HepG2 (cell line): ENCODE measurements at regions not wholly inside any gene's neighbourhood (a gene's known extent, or its start where the extent isn't known, plus 50 kb on each side); places are given as distances from the start of the nearest gene placed in this dataset.

Experiments used
- ATAC-seq: fragments of 200-7000 bp; cut with Tn5 transposase; 3 replicates; pipeline ENCODE4 v1.9.1; 2020; ENCODE audit warnings: mild to moderate bottlenecking, moderate library complexity
- BruUV-seq: library from RNA; stranded (reverse); fragments of 400-500 nt; replicated peaks from 2 replicates; lab custom pipeline; 2021; lab: Mats Ljungman, UMichigan
- CTCF ChIA-PET: fragments of 300-600 bp; formaldehyde crosslinking; extraction: SDS; loops from one replicate; lab custom pipeline; 2021; ENCODE audit warnings: low total read pairs, inconsistent platforms, low intra/inter-chr PET ratio; lab: Yijun Ruan, JAX
- POLR2A ChIA-PET: fragments of 350-600 bp; sonication (Branson Sonifier 250); formaldehyde crosslinking; loops from one replicate; lab custom pipeline; 2020; ENCODE audit warnings: antibody characterized with exemption, inconsistent platforms; lab: Yijun Ruan, JAX
- DNase-seq: peaks from one replicate; pipeline ENCODE4 v3.0.0-alpha.2; 2015; ENCODE audit warnings: low spot score
- FAIRE-seq: peaks from 3 replicates; lab custom pipeline; 2011; peaks lifted over from hg19 to GRCh38; lab: Jason Lieb, UNC
- H2AFZ ChIP-seq: one replicate; pipeline ENCODE4 v1.6.1; 2011; ENCODE audit warnings: low read length, inconsistent platforms
- H3K27ac ChIP-seq: fragments of 300-600 bp; 3 replicates; pipeline ENCODE4 v1.8.0; 2011; ENCODE audit warnings: mixed run types, mild to moderate bottlenecking, mixed read lengths, low read length, inconsistent platforms; ENCODE audit not compliant: insufficient read depth; ENCODE audit errors: extremely low read length
- H3K27me3 ChIP-seq, 2 experiments: fragments of 200-600 bp in 1 of 2; 2 replicates in 1 of 2; 3 replicates in 1 of 2; pipeline versions ENCODE4 v1.6.0 to v1.8.0; 2011; ENCODE audit warnings: low read length in 2 of 2, mild to moderate bottlenecking in 2 of 2, moderate library complexity in 2 of 2, inconsistent platforms in 1 of 2; ENCODE audit not compliant: insufficient read depth in 2 of 2, control insufficient read depth in 1 of 2
- H3K36me3 ChIP-seq, 2 experiments: fragments of 200-600 bp in 1 of 2; replicated peaks in 1 of 2; 2 replicates in 1 of 2; 3 replicates in 1 of 2; pipeline versions ENCODE4 v1.5.1 to v1.8.0; 2011; ENCODE audit warnings: low read length in 2 of 2, inconsistent platforms in 1 of 2; ENCODE audit not compliant: insufficient read depth in 2 of 2, control insufficient read depth in 1 of 2
- H3K4me1 ChIP-seq: 2 replicates; pipeline ENCODE4 v1.5.1; 2012; ENCODE audit warnings: low read length, inconsistent platforms; ENCODE audit not compliant: insufficient read depth
- H3K4me2 ChIP-seq: 2 replicates; pipeline ENCODE4 v1.6.0; 2011; ENCODE audit warnings: low read depth, low read length, inconsistent platforms
- H3K4me3 ChIP-seq, 3 experiments: fragments of 200-600 bp in 1 of 3; sonication (generic), shearing (Covaris generic) in 1 of 3; replicated peaks in 1 of 3; 2 replicates each; pipeline ENCODE4 v1.5.1; 2011 to 2016; ENCODE audit warnings: low read length in 3 of 3, inconsistent platforms in 2 of 3, low read depth in 2 of 3, mild to moderate bottlenecking in 2 of 3, control low read depth in 1 of 3, mixed read lengths in 1 of 3; ENCODE audit not compliant: insufficient read depth in 1 of 3
- H3K79me2 ChIP-seq: one replicate; pipeline ENCODE4 v1.6.1; 2011; ENCODE audit warnings: low read length, inconsistent platforms; ENCODE audit not compliant: insufficient read depth
- H3K9ac ChIP-seq: 2 replicates; pipeline ENCODE4 v1.6.0; 2011; ENCODE audit warnings: mild to moderate bottlenecking, low read depth, low read length, inconsistent platforms; ENCODE audit not compliant: insufficient read depth
- H3K9me3 ChIP-seq: 2 replicates; pipeline ENCODE4 v1.5.1; 2012; ENCODE audit warnings: mild to moderate bottlenecking, low read length
- H4K20me1 ChIP-seq: 2 replicates; pipeline ENCODE4 v1.6.0; 2011; ENCODE audit warnings: inconsistent platforms, mild to moderate bottlenecking, low read length, moderate library complexity; ENCODE audit not compliant: insufficient read depth
- CHD2 ChIP-seq: IDR thresholded peaks from 2 replicates; pipeline ENCODE4 v1.6.1; 2011; ENCODE audit warnings: low read depth, low read length, improper control_type of control experiment
- CHD4 ChIP-seq: fragments of 200-600 bp; sonication (generic); IDR thresholded peaks from 2 replicates; pipeline ENCODE4 v1.7.0; 2017; ENCODE audit warnings: mild to moderate bottlenecking, low read length, borderline replicate concordance
- KLF13 ChIP-seq: sonication (generic); formaldehyde crosslinking; IDR thresholded peaks from 2 replicates; pipeline ENCODE4 v1.4.0; 2020; ENCODE audit warnings: mild to moderate bottlenecking, missing genetic modification reagents
- NFIC ChIP-seq: IDR thresholded peaks from 2 replicates; pipeline ENCODE4 v1.6.1; 2012; ENCODE audit warnings: mild to moderate bottlenecking, low read length, inconsistent platforms
- ZNF543 ChIP-seq: sonication (generic); formaldehyde crosslinking; IDR thresholded peaks from 2 replicates; pipeline ENCODE4 v1.4.0; 2020; ENCODE audit warnings: mild to moderate bottlenecking, missing genetic modification reagents
- ZNF552 ChIP-seq: sonication (generic); formaldehyde crosslinking; IDR thresholded peaks from 2 replicates; pipeline ENCODE4 v1.9.0; 2022; ENCODE audit warnings: missing genetic modification reagents, mild to moderate bottlenecking, borderline replicate concordance
- ZNF563 ChIP-seq: sonication (generic); formaldehyde crosslinking; IDR thresholded peaks from 2 replicates; pipeline ENCODE4 v1.8.0; 2022; ENCODE audit warnings: mild to moderate bottlenecking, moderate library complexity, missing genetic modification reagents
- ZNF607 ChIP-seq: sonication (generic); formaldehyde crosslinking; IDR thresholded peaks from 2 replicates; pipeline ENCODE4 v1.5.1; 2020; ENCODE audit warnings: missing genetic modification reagents, mild to moderate bottlenecking, borderline replicate concordance
- ZNF703 ChIP-seq: sonication (generic); formaldehyde crosslinking; IDR thresholded peaks from 2 replicates; pipeline ENCODE4 v1.5.1; 2020; ENCODE audit warnings: missing genetic modification reagents, mild to moderate bottlenecking, moderate library complexity, borderline replicate concordance
- WGBS: methylation state at CpG from one replicate; pipeline ENCODE4 v1.1.6; 2017; ENCODE audit warnings: low lambda C conversion rate; 5-methylcytosine and 5-hydroxymethylcytosine counted together
- in situ Hi-C: cut with HindIII; loops from 2 replicates; pipeline ENCODE4 v1.10.0; 2017; ENCODE audit warnings: low pct_unique_long_range_greater_than_20kb; ENCODE audit not compliant: extremely low pct_ligation_motif_present
- intact Hi-C: fragments of 100-400 bp; cut with micrococcal nuclease; formaldehyde crosslinking; loops from one replicate; pipeline ENCODE4 v1.10.0; 2022; ENCODE audit not compliant: unreplicated experiment
- TF ChIP-seq, protein P1 (sequence below): sonication (generic); formaldehyde crosslinking; IDR thresholded peaks from 2 replicates; pipeline ENCODE4 v1.8.1; 2023; ENCODE audit warnings: mild to moderate bottlenecking, inconsistent platforms, moderate library complexity, missing genetic modification reagents, borderline replicate concordance
- TF ChIP-seq, protein P2 (sequence below): sonication (generic); formaldehyde crosslinking; IDR thresholded peaks from 2 replicates; pipeline ENCODE4 v1.9.0; 2021; ENCODE audit warnings: missing genetic modification reagents, borderline replicate concordance
- TF ChIP-seq, protein P3 (sequence below): sonication (generic); formaldehyde crosslinking; IDR thresholded peaks from 2 replicates; pipeline ENCODE4 v1.5.1; 2020; ENCODE audit warnings: missing genetic modification reagents, mild to moderate bottlenecking, borderline replicate concordance

DNA sequence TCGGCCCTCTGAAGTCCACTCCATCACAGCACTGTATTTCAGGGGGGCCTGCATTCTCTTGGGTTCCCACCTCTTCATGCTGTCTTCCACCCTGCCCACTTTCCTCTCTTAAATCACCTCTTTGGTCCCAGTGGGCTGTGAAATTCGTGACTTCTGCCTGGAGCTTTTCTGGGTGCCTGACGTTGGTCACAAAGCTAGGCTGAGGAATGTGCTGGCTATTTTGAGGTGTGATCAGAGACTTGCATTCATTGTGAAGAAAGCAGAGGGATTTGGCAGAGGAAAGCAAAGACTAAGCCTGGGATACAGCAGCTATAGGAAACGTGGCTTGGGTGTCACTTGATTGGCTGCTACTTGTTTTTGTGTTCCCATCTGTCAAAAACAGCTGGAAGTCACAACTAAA lies 202.5 kb downstream of the SATB1 start (continued):
- TF ChIP-seq CHD2 (no peak), ZNF607 (no peak)
- TF ChIP-seq, all 625 proteins: peak for 0

DNA sequence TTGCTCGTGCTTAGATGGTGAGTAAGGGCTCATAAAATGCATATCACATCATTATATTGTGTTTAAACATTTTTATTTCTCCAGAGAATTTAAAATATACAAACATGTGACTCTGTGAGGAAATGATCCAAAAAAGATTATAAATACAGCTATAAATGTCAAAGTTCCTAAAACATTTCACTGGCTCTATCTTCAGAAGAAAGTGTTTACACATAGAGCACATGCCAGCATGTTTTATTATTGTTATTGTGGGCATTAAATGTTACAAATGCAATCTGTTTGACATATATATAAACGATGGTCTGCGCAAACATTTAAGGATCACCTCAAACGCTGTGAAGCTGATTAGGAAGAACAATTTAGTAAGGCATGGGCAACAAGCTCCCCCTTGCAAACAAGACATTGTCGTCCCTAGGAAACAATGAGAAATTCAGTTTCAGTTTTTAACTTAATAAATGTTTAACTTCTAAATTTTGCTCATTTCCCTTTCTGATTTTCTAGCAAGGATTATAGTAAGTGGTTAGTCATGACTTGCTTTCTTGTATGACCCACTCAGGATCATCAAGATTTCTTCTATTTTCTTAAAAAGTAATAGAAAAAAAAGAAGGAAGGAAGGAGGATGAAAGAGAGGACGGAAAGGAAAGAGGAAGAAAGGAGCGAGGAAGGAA lies 207.5 kb downstream of the SATB1 start:
- ChIA-PET CTCF (no interaction called here), POLR2A (no interaction called here)
- intact Hi-C loops, result no loop called here
- Histone ChIP-seq H3K4me3 (no peak overlapping the region), H3K9ac (no peak overlapping the region), H3K4me2 (no peak overlapping the region), H3K79me2 (no peaks in the 10 kb centered on the region), H3K27ac (no peak overlapping the region), H3K36me3 (no peaks in the 10 kb centered on the region), H3K4me1 (no peaks in the 10 kb centered on the region), H2AFZ (no peak overlapping the region), H4K20me1 (no peaks in the 10 kb centered on the region), H3K27me3 (no peaks in the 10 kb centered on the region), H3K9me3 (no peaks in the 10 kb centered on the region)
- WGBS, result 9% methylated on average over 7 of the region's 7 CpGs
- TF ChIP-seq ZNF543 (CRISPR knock-in tag) (no peak), KLF13 (CRISPR knock-in tag) (no peak)
- ATAC-seq, result no peak
- in situ Hi-C loops, result no loop called here
- no peak for FAIRE-seq
- no peak for DNase-seq
- no TSS peak for BruUV-seq

DNA sequence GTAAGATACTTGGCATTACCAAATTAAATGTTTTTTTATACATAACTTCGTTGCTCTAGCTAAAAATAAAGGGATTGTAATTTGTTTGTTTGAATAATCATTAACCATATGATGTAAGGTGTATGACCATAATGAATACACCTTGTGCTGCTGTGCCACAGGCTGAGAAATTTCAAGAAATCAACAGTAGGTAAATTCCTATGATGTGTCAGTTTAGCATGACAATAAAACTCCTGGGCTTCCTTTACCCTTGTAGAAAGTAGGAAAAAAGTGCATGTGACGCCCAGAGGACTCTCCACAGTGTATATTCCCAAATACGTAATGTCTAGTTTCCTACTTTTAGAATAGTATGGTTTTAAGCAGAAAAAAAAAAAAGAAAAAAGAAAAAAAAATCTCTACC lies 208.1 kb downstream of the SATB1 start:
- no peaks in the 10 kb centered on the region for H4K20me1 ChIP-seq
- H3K9me3 ChIP-seq, result no peaks in the 10 kb centered on the region
- H3K36me3 ChIP-seq, result no peaks in the 10 kb centered on the region
- H3K4me1 ChIP-seq, result no peaks in the 10 kb centered on the region
- intact Hi-C loops (no loop called here), in situ Hi-C loops (no loop called here)
- ChIA-PET CTCF (no interaction called here), POLR2A (no interaction called here)
- no peak overlapping the region for H3K9ac ChIP-seq
- no peak overlapping the region for H3K27ac ChIP-seq
- DNase-seq, result no peak
- FAIRE-seq, result no peak
- H3K4me3 ChIP-seq, result no peak overlapping the region
- 6% methylated on average over 3 of the region's 3 CpGs for WGBS
- H2AFZ ChIP-seq, result no peak overlapping the region
- H3K27me3 ChIP-seq, result no peaks in the 10 kb centered on the region
- H3K79me2 ChIP-seq, result no peaks in the 10 kb centered on the region
- BruUV-seq, result no TSS peak
- ATAC-seq, result no peak
- no peak overlapping the region for H3K4me2 ChIP-seq
- TF ChIP-seq CHD4 (no peak), ZNF703 (no peak), ZNF552 (CRISPR knock-in tag) (no peak), NFIC (no peak), ZNF563 (CRISPR knock-in tag) (no peak)
- TF ChIP-seq, protein P1, sequence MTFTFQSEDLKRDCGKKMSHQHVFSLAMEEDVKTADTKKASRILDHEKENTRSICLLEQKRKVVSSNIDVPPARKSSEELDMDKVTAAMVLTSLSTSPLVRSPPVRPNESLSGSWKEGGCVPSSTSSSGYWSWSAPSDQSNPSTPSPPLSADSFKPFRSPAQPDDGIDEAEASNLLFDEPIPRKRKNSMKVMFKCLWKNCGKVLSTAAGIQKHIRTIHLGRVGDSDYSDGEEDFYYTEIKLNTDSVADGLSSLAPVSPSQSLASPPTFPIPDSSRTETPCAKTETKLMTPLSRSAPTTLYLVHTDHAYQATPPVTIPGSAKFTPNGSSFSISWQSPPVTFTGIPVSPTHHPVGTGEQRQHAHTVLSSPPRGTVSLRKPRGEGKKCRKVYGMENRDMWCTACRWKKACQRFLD (CRISPR knock-in tag), result no peak
- TF ChIP-seq, protein P2, sequence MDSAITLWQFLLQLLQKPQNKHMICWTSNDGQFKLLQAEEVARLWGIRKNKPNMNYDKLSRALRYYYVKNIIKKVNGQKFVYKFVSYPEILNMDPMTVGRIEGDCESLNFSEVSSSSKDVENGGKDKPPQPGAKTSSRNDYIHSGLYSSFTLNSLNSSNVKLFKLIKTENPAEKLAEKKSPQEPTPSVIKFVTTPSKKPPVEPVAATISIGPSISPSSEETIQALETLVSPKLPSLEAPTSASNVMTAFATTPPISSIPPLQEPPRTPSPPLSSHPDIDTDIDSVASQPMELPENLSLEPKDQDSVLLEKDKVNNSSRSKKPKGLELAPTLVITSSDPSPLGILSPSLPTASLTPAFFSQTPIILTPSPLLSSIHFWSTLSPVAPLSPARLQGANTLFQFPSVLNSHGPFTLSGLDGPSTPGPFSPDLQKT (CRISPR knock-in tag), result no peak
- TF ChIP-seq, protein P3, sequence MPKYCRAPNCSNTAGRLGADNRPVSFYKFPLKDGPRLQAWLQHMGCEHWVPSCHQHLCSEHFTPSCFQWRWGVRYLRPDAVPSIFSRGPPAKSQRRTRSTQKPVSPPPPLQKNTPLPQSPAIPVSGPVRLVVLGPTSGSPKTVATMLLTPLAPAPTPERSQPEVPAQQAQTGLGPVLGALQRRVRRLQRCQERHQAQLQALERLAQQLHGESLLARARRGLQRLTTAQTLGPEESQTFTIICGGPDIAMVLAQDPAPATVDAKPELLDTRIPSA (CRISPR knock-in tag), result no peak
